ENCODE measurements at regions not wholly inside any gene's neighbourhood (a gene's known extent, or its start where the extent isn't known, plus 50 kb on each side); places are given as distances from the start of the nearest gene placed in this dataset.
"Not testable (repeated sequence)": the region's sequence is repeated elsewhere in the genome, so short reads cannot be mapped to it uniquely, and the experiment has no call there.

DNA sequence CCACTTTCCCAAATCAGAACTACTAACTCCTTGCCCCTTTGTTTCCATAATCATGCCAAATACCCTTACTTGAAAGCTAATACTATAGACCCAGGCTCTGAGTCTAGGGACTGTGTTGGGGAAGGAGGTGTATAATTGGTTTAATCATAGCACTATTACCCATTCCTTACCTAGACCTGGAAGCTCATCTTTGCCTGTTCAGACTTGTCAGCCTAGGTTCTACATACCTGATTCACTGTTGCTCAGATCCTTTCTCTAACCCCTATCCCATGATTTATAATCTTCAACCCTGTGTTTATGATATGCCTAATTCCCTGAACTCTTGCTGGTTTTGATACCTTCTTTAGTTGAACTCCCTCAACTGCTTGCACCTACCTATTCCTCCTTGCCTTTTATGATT is 123.1 kb upstream of the GRIA3 start:
- no peak for DNase-seq (ENCODE audit: low read depth in 2 of 2, low spot score in 1 of 2)

DNA sequence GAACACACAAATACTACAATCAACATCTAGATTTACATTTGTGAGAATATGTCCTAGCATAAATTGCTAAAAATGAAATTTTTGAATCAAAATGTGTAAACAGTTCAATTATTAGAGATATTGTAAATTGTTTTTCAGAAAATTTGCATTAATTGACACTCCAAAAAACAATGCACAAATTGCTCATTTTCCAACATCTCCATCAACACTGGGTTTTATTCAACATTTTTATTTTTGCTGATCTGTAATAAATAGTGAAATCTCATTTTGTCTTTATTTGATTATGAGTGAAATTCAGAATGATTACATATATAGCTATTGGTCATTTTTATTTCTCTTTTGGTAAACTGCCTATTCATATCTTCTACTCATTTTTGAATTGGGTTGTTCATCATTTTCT is 120.0 kb upstream of the GRIA3 start:
- DNase-seq (ENCODE audit: low read depth in 2 of 2, low spot score in 1 of 2), result no peak

DNA sequence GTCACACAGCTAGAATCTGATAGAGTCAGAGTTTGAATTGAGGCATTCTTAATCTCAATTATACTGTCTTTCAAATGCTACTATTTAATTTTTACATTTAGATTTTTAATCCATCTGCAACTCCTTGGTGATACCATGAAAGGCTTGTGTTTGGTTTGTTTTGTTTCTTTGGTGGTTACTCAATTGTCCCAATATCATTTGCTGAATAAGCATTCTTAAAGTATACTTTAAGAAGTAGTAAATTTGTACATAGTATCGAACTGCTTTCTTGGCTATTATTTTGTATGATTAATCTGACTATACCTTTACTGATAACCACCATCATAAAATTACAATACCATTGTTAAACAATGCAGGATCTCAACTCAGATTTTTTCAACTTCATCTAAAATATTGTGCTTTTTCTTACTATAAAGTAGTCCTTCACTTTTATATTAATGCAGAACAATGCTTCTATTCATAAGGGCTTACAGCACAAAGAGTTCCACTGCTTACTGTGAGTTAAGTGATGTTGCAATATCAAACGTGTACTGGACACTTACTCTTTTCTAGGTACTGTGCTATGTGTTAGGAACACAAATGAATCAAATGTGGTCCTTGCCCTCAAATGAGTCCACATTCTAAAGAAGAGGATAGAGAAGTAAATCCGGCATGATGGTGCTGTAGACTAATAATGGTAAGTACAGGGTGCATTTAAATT is 111.2 kb upstream of the GRIA3 start:
- DNase-seq (ENCODE audit: low read depth in 2 of 2, low spot score in 1 of 2), result no peak

- no peak for DNase-seq (ENCODE audit: low read depth in 2 of 2, low spot score in 1 of 2)
Observed at GRCh38 chrX:123075947-123076561, 108.0 kb upstream of the GRIA3 start.

DNA sequence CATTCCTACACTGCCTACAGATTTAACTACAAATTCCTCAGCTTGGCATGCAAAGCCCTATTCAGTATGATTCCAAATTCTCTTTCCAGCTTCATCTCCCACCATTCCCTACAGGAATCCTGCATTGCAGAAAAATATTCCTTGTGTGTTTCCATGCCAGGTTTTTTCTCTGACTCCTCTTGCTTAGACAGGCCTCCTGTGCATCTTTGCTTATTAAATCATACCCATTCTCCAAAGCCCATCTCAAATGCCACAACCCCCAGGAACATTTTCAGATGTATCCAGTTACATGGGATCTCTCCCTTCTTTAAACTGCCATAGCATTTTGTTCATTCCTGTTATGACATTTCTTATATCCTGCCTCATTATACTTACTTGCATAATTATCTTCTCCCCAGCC is 106.4 kb upstream of the GRIA3 start:
- no peak for DNase-seq (ENCODE audit: low read depth in 2 of 2, low spot score in 1 of 2)

- DNase-seq (ENCODE audit: low read depth in 2 of 2, low spot score in 1 of 2), result no peak
Observed at GRCh38 chrX:123080065-123080464, 104.0 kb upstream of the GRIA3 start.

DNA sequence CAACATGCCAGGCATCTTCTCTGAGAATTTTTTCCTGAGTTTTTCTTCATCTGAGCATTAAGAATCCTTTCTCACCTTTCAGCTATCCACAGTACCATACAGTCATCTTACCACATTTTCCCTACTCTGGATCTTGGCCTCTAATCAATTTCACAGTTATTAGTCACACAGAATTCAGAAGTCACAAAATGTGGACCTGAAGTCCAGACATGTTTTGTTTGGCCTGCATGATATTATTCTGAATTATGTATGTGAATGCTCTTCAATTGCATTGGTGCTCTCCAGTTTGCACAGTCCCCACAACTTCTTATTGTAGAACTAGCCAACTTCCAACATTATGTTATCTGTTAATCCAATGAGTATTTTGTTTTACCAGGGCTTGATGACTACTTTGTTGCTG is 102.3 kb upstream of the GRIA3 start:
- no peak for DNase-seq (ENCODE audit: low read depth in 2 of 2, low spot score in 1 of 2)

DNA sequence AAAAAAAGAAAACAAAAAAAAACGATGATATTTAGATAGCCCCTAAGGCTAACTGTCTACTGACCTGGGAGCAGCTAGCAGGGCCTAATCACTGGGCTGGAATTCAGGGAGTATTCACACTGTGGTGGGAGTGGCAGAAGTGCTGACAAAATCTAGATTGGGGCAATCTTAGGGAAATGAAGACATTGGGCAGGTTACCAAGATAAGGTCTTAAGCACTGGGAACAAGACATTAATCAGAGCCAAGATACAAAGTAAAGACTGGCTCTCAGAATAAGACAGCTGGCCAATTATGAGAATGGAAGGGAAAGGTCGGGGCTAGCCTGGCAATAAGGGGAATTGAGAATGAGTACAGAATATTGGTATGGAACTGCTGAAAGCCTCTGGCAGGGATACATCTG is 100.2 kb upstream of the GRIA3 start:
- no peak for DNase-seq (ENCODE audit: low read depth in 2 of 2, low spot score in 1 of 2)

- DNase-seq (ENCODE audit: low read depth in 2 of 2, low spot score in 1 of 2), result no peak
Observed at GRCh38 chrX:123084797-123085196, 99.3 kb upstream of the GRIA3 start.

DNA sequence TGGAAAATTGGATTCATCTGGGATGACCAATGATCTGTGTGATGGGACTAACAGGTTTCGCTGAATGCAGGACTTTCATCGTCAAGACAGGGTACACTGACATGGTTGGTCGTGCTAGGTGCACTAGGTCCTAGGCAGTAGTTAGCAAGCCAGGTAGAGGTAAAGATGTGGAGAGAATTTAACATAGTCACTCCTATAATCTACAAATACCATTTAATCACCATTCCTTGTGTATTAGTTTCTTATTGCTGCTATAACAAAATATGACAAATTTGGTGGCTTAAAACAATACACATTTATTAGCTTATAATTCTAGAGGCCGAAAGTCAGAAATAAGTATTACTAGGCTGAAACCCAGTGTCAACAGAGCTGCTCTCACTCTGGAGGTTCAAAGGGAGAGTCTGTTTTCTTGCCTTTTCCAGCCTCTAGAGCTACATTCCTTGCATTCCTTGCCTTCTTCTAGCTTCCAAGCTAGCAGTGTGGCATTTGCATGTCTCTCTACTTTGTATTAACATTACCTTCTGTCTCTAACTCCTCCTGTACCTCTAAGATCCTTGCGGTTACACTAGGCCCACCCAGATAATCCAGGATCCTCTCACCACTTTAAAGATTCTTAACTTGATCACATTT is 98.7 kb upstream of the GRIA3 start:
- DNase-seq (ENCODE audit: low read depth in 2 of 2, low spot score in 1 of 2), result no peak

- no peak for DNase-seq (ENCODE audit: low read depth in 2 of 2, low spot score in 1 of 2)
Observed at GRCh38 chrX:123086768-123087167, 97.3 kb upstream of the GRIA3 start.

DNA sequence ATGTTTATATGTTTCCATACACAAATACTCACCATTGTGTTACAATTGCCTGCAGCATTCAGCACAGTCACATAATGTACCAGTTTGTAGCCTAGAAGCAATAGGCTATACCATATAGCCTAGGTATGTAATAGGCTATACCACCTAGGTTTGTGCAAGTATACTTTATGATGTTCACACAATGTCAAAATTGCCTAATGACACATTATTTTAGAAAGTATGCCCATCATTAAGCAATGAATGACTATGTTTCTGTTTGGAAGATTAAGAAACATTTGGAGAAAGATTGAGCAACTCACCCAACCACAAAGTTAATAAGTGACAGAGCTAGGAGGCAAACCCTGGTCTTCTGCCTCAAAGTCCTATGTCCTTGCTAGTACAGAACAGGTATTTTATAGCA is 96.8 kb upstream of the GRIA3 start:
- DNase-seq (ENCODE audit: low read depth in 2 of 2, low spot score in 1 of 2), result no peak

DNA sequence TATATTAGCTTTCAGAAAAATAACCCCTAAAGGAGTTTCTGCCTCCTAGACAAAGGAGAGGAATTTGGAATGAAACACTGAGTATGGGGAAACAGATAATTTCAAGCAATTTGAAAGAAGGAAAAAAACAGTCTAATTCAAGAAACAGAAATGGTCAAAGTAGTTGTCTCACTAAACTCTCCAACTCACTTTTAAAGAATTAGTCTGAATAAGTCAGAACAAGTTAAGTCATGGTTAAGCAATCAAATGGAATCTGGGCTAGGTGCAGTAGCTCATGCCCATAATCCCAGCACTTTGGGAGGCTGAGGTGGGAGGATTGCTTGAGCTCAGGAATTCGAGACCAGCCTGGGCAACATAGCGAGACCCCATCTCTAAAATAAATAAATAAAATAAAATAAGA is 95.7 kb upstream of the GRIA3 start:
- DNase-seq (ENCODE audit: low read depth in 2 of 2, low spot score in 1 of 2), result no peak

- DNase-seq (ENCODE audit: low read depth in 2 of 2, low spot score in 1 of 2), result no peak
Observed at GRCh38 chrX:123088930-123089329, 95.1 kb upstream of the GRIA3 start.

DNA sequence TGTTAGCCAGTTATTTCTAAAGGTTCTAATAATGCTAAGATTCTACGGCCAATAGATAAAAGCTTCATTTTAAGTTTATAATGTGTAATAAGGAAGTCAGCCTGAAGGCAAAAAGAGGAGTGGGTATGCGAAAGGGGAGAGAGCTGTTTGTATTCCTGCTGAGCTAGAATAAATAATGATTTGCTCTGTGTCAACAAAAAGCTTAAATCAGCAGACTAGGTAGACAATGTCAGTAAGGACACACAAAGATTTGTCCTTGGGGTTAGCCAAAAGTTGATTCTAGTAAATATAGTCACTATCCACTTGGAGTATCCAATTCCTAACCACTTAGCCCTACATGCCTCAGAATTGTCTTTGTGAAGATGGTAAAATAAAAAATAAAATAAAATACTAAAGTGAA is 90.3 kb upstream of the GRIA3 start:
- DNase-seq (ENCODE audit: low read depth in 2 of 2, low spot score in 1 of 2), result no peak

DNA sequence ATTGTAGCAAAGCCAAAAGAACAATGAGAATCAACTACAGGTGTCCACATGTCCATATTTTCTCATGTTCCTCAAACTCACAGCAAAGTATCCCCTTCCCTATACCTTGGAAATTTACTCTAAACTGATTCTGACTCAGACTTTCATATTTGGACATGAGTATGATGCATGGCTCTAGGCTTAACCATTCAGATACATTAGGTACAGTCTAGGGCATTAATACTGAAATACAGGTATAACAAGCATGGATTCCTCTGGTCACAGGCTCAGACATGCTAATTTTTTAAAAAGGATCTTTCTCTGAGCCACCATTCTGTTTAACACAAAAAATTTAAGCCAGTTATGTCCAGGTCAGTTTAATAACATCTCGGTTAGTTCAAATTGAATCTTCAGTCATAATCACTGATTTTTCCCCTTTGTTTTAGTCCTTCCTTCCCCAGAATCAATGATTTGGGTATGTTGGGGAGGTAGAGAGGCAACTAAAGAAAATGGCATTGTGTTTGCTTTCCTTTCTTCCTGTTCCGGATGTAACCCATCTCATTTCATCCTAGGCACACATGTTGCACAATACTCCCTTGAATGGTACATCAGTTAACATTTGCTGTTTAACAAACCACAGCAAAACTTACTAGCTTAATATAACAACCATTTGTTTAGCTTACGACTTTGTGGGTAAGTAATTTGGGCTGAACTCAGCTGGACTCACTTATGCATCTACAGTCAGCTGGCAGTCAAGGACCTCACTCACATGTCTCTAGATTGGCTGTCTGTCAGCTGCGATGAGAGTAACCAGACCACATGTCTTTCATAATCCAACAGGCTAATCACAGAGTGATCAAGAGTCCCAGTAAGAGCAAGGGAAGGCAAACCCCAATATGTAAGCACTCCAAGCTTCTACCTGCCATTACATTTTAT is 75.3 kb upstream of the GRIA3 start:
- DNase-seq (ENCODE audit: low read depth in 2 of 2, low spot score in 1 of 2), result no peak

DNA sequence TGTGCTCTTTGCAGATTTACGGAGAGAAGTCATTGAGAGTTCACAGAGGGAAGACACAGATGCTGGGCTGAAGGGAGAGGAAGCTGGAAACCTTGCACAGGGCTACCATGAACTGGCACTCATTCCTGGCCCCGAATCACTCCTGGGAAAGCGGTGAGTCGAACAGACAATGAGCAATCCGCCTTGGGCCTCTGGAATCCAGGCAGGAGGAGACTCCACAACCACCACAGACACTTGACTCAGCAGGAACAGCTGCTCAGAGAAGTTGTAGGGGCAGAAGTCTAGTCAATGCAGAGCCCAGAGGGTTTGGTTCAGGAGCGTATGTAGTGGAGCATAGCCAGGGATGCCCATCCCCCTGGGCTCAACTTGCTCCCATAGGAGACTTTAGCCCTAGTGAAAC is 62.8 kb upstream of the GRIA3 start:
- no peak for DNase-seq (ENCODE audit: low read depth in 2 of 2, low spot score in 1 of 2)

DNA sequence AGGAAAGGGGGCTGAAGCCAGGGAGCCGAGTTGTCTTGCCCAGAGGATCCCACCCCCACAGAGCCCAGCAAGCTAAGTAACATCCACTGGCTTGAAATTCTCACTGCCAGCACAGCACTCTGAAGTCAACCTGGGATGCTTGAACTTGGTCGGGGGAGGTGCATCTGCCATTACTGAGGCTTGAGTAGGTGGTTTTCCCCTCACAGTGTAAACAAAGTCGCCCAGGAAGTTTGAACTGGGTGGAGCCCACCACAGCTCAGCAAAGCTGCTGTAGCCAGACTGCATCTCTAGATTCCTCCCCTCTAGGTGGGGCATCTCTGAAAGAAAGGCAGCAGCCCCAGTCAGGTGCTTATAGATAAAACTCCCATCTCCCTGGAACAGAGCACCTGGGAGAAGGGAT is 54.3 kb upstream of the GRIA3 start:
- DNase-seq (ENCODE audit: low read depth in 2 of 2, low spot score in 1 of 2), result not testable (repeated sequence)
